DND-41 (cell line): ENCODE measurements at regions not wholly inside any gene's neighbourhood (a gene's known extent, or its start where the extent isn't known, plus 50 kb on each side); places are given as distances from the start of the nearest gene placed in this dataset.

Experiments used
- ATAC-seq: fragments of 200-7000 bp; cut with Tn5 transposase; 3 replicates; pipeline ENCODE4 v1.9.1; 2021; ENCODE audit warnings: low read depth; ENCODE audit not compliant: insufficient read depth
- DNase-seq: peaks from one replicate; pipeline ENCODE4 v3.0.0-alpha.2; 2020
- H2AFZ ChIP-seq: 2 replicates; pipeline ENCODE4 v1.6.0; 2012; ENCODE audit warnings: low read depth, low read length
- H3K27ac ChIP-seq: 2 replicates; pipeline ENCODE4 v1.5.1; 2012; ENCODE audit warnings: low read length, inconsistent platforms
- H3K27me3 ChIP-seq: fragments of 200-600 bp; sonication (generic); 2 replicates; pipeline ENCODE4 v1.6.0; 2012; ENCODE audit warnings: low read length, mild to moderate bottlenecking, inconsistent platforms; ENCODE audit not compliant: insufficient read depth, poor library complexity
- H3K36me3 ChIP-seq: 2 replicates; pipeline ENCODE4 v1.5.1; 2012; ENCODE audit warnings: low read length, inconsistent platforms; ENCODE audit not compliant: insufficient read depth
- H3K4me1 ChIP-seq: 2 replicates; pipeline ENCODE4 v1.5.1; 2012; ENCODE audit warnings: mild to moderate bottlenecking, low read length; ENCODE audit not compliant: insufficient read depth
- H3K4me2 ChIP-seq: 2 replicates; pipeline ENCODE4 v1.6.0; 2012; ENCODE audit warnings: mild to moderate bottlenecking, moderate library complexity, low read length, inconsistent platforms; ENCODE audit not compliant: insufficient read depth
- H3K4me3 ChIP-seq, 2 experiments: fragments of 200-600 bp in 1 of 2; shearing (Covaris generic) in 1 of 2; 2 replicates each; pipeline ENCODE4 v1.5.1; 2012 to 2016; ENCODE audit warnings: inconsistent platforms in 2 of 2, low read length in 2 of 2, mild to moderate bottlenecking in 2 of 2, low read depth in 1 of 2, moderate library complexity in 1 of 2
- H3K79me2 ChIP-seq: 2 replicates; pipeline ENCODE4 v1.6.0; 2012; ENCODE audit warnings: low read length, inconsistent platforms; ENCODE audit not compliant: insufficient read depth
- H3K9ac ChIP-seq: 2 replicates; pipeline ENCODE4 v1.6.0; 2012; ENCODE audit warnings: low read depth, mild to moderate bottlenecking, inconsistent platforms, low read length, moderate library complexity
- H3K9me3 ChIP-seq: 2 replicates; pipeline ENCODE4 v1.5.1; 2012; ENCODE audit warnings: low read length, moderate library complexity, mild to moderate bottlenecking, inconsistent platforms; ENCODE audit not compliant: insufficient read depth, severe bottlenecking
- H4K20me1 ChIP-seq: 2 replicates; pipeline ENCODE4 v1.6.0; 2012; ENCODE audit warnings: low read length; ENCODE audit not compliant: insufficient read depth
- CTCF ChIP-seq: IDR thresholded peaks from 2 replicates; pipeline ENCODE4 v1.5.1; 2012; ENCODE audit warnings: borderline replicate concordance, low read length, moderate library complexity, mild to moderate bottlenecking; ENCODE audit not compliant: poor library complexity, severe bottlenecking; ENCODE audit errors: extremely low read depth
- EZH2 ChIP-seq: IDR thresholded peaks from 3 replicates; pipeline ENCODE4 v1.6.1; 2012; ENCODE audit warnings: borderline replicate concordance, low read depth, mild to moderate bottlenecking, moderate library complexity, low read length, inconsistent platforms; ENCODE audit not compliant: severe bottlenecking

- TF ChIP-seq CTCF, result no peak
- no peak for TF ChIP-seq EZH2
- Histone ChIP-seq H4K20me1 (no peaks in the 10 kb centered on the region), H3K27me3 (no peaks in the 10 kb centered on the region), H3K36me3 (no peaks in the 10 kb centered on the region), H3K4me1 (no peaks in the 10 kb centered on the region), H3K9me3 (no peaks in the 10 kb centered on the region), H3K4me2 (no peak overlapping the region), H3K4me3 (no peak overlapping the region), H3K27ac (no peak overlapping the region), H3K79me2 (no peaks in the 10 kb centered on the region), H2AFZ (no peak overlapping the region), H3K9ac (no peak overlapping the region)
- DNase-seq (no peak), ATAC-seq (no peak)
Measured at GRCh38 chr13:59363947-59364346, 799.8 kb downstream of the DIAPH3 start.

DNA sequence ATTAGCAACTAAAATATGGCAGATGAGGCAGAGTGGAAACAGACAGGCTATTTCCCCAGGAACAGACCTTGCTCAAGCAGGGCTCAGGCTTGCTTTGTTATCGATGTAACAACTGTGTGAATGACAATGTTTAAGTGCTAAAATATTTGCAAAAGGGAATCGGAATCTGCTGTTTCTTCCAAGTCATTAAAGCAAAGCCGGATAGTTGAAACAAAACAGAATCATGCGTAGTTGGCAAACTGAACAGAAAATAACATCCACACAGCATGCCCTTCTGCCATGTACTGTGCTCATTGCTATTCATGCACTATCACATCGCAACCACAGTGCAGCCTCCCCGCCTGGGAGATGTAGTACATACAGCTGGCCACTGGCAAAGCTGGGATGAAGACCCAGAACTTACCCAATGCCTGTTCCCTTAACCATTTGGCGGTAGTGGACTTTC, 799.1 kb downstream of the DIAPH3 start:
- no peaks in the 10 kb centered on the region for H4K20me1 ChIP-seq
- H3K27me3 ChIP-seq, result no peaks in the 10 kb centered on the region
- no peaks in the 10 kb centered on the region for H3K36me3 ChIP-seq
- TF ChIP-seq EZH2 (no peak), CTCF (no peak)
- no peak overlapping the region for H3K9ac ChIP-seq
- H3K4me3 ChIP-seq, result no peak overlapping the region
- no peak overlapping the region for H3K4me2 ChIP-seq
- ATAC-seq, result no peak
- H3K9me3 ChIP-seq, result no peaks in the 10 kb centered on the region
- H3K79me2 ChIP-seq, result no peaks in the 10 kb centered on the region
- DNase-seq, result no peak
- H3K4me1 ChIP-seq, result no peaks in the 10 kb centered on the region
- H3K27ac ChIP-seq, result no peak overlapping the region
- no peak overlapping the region for H2AFZ ChIP-seq

GRCh38 chr13:59367467-59367866, 796.3 kb downstream of the DIAPH3 start:
- Histone ChIP-seq H3K9ac (no peak overlapping the region), H3K27me3 (no peaks in the 10 kb centered on the region), H3K4me1 (no peaks in the 10 kb centered on the region), H3K36me3 (no peaks in the 10 kb centered on the region), H3K4me3 (no peak overlapping the region), H3K9me3 (no peaks in the 10 kb centered on the region), H3K27ac (no peak overlapping the region), H2AFZ (no peak overlapping the region), H4K20me1 (no peaks in the 10 kb centered on the region), H3K4me2 (no peak overlapping the region), H3K79me2 (no peaks in the 10 kb centered on the region)
- ATAC-seq (no peak), DNase-seq (no peak)
- TF ChIP-seq CTCF, result no peak
- TF ChIP-seq EZH2, result no peak

DNA sequence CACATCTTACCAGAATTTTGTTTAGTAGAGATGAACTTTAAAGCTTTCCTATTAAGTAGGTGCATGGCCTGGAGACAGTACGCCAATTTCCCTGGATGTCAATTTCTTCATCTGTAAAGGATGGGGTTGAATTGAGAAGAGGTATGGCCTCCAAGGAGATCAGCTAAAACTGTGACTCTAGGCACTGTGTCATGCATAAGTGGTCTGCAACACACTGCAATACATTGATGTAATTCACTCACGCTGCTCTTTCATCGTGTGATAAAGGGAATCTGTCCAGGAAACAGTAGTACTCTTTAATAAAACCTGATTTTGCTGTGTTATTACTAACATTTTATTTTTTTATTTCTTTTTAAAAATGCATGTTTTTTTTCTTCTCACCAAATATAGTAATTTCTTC, 795.8 kb downstream of the DIAPH3 start:
- ATAC-seq (no peak), DNase-seq (no peak)
- no peak overlapping the region for H3K4me3 ChIP-seq
- H3K27ac ChIP-seq, result no peak overlapping the region
- H3K79me2 ChIP-seq, result no peaks in the 10 kb centered on the region
- H2AFZ ChIP-seq, result no peak overlapping the region
- H3K4me1 ChIP-seq, result no peaks in the 10 kb centered on the region
- no peaks in the 10 kb centered on the region for H3K36me3 ChIP-seq
- H3K4me2 ChIP-seq, result no peak overlapping the region
- H4K20me1 ChIP-seq, result no peaks in the 10 kb centered on the region
- TF ChIP-seq CTCF (no peak), EZH2 (no peak)
- no peaks in the 10 kb centered on the region for H3K27me3 ChIP-seq
- no peak overlapping the region for H3K9ac ChIP-seq
- no peaks in the 10 kb centered on the region for H3K9me3 ChIP-seq
